Hematopoietic multipotent progenitor cell treated with erythropoietin and hydrocortisone succinate and interleukin-3 and kit ligand, for 17 days (in vitro differentiated cells): ENCODE measurements at regions not wholly inside any gene's neighbourhood (a gene's known extent, or its start where the extent isn't known, plus 50 kb on each side); places are given as distances from the start of the nearest gene placed in this dataset.

Experiments
- DNase-seq: peaks from one replicate; pipeline ENCODE4 v3.0.0-alpha.2; 2015; ENCODE audit warnings: low spot score

DNA sequence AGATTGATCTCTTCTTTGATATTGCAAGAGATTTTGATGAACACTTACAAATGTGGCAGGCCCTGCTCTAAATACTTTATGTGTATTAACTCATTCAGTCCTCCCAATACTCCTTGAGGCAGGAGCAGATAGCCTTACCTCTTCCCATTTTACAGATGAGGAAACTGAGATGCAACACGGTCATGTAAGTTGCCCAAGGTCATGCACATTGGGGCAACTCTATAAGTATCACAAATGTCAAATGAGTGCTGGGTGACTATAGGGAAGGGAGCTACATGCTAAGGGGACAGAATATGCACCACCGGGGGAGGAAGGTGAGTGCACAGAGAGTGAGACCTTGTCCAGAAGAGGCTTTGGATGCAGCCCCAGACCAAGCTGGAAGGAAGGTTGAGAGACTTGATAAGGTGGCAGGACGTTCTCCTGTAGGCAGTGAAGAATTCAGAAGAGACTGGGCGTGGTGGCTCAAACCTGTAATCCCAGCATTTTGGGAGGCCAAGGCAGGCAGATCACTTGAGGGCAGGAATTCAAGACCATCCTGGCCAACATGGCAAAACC is 132.3 kb upstream of the PWP1 start:
- no peak for DNase-seq

DNA sequence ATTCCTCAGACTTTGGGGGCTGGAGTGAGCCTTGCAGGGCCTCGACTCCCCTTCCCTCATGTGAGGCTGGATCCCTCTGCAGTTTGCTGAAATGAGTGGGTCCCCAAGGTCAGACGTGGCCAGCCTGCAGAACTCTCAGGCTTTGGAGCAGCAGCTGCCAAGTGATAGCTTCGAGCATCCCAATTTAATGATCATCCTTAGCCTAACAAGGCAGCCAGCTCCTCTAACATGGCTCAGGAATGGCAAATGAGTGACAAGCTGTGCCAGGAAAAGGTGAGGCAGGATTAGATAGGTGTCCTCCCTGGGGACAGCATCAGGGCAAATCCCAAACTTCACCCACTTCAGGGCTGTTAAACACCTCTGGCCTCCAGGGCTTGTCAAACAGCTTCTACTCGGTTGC is 130.7 kb upstream of the PWP1 start:
- DNase-seq = no peak

DNA sequence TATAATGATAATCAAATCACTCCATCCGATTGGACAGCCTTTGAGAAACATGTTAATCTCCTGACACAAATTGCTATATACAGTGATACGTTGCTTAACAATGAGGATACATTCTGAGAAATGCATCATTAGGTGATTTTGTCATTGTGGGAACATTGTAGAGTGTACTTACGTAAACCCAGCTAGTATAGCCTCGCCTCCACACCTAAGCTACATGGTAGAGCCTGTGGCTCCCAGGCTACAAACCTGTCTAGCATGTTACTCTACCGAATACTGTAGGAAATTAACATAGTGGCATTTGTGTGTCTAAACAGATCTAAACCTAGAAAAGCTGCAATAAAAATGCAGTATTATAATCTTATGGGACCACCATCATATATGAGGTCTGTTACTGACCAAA is 128.6 kb upstream of the PWP1 start:
- DNase-seq = no peak

DNA sequence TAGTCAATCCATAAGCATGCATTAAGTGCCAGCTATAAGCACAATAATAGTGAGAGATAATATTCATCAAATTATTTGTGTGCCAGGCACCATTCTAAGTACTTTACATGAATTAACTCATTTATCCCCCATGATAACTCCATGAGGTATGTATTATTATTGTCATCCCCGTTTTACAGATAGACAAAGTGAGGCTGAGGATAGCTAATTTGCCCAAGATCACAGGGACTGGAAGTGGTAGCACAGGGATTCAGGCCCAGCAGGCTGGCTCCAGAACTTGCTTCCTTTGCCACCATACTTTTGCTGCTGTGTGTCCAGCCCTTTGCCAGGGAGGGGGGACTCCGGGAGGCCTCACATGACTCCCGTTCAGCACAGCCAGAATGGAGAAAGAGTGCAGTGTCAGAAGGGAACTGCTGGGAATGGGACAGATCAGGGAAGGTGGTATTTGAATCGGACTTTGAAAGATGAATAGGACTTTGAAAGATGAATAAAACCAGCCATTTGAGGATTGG is 128.0 kb upstream of the PWP1 start:
- no peak for DNase-seq

DNA sequence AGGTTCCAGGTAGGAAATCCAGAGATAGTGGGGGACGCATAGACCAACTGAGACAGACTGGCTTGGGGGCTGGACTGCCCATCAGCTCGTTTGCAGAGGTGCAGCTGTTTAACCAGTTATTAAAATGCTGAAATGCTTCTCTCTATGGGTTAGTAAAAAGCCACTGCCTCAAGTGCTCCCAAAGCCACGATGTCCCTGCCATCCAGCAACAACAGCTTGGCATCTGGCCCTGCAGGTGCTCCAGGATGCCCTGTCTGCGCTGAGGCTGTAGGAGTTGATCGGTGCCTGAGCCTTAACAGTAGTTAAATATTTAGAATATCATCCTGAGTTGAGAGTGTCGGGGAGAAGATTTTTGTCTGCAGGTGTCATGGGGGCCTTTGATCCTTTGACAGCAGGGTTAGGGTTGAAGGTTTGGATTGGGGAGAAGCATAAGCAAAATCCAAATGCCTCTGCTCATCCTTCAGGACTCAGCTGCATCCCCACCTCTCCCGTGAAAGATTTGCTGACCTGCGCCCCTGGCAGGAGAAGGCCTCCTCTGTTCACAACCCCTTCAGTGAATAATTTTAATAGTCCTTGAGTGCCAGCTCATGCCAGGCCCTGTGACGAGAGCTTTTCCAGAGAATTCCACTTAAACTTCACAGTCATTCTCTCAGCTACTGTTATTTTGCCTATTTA is 127.3 kb upstream of the PWP1 start:
- no peak for DNase-seq

DNA sequence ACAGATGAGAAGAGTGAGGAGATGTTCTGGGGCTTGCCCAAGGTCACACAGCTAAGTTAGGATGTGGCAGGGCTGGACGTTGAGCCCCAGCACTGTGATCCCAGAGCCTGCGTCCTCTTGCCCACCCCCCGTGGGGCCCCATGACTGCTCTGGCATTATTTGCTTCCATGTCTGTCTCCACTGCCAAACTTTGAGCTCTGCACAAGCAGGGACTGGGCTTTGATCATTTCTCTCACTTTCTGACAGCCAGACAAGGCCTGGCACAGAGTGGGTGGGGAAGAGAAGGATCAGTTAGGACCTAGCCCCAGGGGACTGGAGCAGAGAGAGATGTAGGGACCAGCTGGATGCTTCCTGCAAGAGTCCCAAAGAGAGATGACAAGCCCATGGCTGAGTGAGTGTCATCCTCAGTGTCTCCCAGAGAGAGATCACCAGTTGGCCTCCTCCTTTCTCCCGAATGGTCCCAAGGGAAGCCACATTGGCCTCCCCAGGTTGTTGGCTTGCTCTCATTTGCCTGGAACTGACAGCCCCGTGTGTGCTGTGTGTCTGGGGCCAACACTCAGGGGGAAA is 126.7 kb upstream of the PWP1 start:
- DNase-seq = no peak

DNA sequence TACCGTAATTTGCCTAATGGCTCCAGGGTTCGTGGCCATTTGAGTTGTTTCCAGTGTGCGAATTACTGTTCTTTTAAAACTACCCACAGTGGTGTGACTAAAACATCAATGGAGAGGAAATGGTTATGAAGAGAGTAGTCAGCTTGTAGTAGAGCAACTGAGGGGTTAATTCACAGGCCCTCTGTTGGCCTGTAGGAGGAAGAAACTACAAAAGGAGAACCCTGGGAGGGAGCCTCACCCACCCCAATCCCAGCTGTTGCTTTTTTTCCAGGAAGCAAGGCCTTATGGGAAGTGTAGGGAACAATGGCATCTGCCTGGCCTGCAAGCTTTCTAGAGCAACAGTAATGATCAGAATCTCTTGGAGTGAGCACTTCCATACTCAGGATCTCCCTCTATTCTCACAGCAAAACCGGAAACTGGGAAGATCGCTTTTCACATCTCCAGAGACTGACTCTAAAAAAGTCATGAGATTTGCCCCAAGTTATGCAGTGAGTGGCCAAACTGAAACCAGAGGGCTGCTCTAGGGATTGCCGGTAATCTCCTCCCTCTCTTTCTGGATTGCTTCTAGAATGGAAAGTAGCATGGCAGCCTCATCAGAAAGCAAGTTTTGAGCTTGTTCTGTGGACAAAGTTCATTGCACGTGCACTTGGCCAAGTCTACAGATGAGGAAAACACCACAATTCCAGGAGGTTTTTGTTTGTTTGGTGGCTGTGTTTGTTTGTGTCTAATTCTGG is 125.3 kb upstream of the PWP1 start:
- no peak for DNase-seq

DNA sequence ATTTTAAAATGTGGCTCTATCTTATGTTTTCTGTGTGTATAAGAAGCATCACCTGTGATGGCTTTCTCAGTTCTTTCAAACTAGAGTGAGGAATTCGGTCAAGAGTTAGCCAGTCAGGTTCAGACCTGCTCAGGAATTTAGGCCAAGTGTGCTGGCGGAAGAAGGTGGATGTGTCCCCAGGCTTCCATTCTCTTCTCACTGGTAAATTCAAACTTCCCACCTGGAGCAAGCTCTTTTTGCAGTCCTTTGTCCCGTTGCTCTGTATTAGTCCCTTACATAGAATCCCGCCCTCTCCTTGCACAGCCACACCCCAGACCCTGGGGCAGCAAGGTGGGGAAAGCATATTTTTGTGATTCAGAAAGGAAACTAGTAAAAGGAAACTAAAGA is 124.7 kb upstream of the PWP1 start:
- no peak for DNase-seq

DNA sequence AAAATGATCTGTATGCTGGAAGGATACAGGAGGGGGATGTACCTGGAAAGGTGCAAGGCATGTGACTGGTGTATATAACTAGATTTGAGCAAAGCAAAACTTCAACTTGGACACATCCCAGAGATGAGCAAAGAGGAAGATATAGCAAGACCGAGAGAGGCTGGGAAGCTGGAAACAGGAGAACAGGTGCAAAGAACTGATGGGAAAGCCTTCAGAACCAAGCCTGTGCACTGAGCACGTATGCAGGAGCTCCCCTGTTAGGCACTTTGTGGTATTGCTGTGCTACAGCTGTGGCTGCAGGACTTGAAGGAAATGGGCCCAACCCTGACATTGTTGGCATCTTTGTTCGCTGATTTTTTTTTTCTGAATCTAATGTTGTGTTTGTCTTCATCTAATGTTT is 120.7 kb upstream of the PWP1 start:
- DNase-seq = no peak

DNA sequence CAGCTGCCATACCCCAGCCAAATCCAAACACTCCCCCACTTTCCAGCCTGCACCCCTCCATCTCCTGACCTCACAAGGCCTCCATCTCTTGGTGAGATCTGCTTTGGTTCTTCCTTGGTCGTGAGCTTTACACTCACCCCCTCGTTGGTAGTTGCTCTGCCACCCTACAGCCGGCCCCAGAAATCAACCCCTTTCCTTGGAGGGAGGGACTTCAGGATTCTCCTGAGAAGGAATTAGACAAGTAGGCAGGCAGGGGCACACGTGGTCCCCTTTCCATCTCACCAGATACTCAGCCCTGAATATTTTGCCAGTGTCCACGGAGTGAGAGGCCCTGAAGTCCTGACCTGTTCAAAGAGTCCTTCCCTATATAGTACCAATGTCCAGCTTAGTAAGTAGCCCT is 120.0 kb upstream of the PWP1 start:
- DNase-seq = no peak

DNA sequence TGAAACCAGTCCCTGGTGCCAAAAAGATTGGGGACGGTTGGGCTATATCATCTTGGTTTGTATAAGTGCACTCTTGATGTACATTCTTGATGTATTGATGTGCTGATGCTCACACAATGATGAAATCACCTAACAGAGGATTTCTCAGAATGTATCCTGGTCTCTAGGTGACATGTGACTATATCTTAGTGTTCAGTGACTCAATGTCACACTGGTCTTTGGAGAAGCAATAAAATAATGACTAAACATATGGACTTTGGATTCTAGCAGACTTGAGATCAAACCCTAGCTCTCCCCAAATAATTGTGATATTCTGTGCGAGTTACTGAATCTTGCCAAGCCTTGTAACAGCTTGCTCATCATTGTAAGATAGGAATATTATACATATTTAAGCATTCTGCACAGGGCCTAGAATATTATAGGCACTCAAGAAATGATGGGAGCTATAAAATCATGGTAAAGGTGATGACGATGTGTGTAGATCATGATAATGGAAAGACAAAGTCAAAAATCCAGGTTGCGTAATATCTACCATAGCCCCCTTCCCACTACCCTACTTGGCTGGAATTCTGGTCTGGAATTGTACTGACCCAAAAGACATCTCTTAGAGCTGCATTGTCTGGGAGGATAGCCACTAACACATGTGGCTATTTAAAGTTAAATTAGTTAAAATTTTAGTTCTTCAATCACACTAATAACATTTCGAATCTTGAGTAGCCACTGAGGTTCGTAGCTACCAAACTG is 117.6 kb upstream of the PWP1 start:
- no peak for DNase-seq

DNA sequence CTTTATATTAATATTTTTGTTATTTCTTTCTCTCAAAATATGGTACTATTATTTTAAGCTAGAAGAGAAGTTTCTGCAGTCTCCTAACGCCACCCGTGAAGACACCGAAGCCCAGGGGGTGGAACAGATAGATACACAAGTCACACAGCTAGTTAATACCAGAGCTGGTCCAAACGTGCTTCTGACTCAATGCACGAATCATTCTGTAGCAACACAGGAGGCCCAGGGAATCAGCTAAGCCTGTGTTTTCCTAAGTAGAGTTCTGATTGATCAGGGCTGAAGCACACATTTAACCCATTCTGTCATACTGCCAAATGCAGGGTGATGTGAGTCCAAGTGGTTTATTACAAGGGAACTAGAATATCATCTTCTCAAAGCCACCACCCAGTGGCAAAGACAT is 116.9 kb upstream of the PWP1 start:
- DNase-seq = no peak

DNA sequence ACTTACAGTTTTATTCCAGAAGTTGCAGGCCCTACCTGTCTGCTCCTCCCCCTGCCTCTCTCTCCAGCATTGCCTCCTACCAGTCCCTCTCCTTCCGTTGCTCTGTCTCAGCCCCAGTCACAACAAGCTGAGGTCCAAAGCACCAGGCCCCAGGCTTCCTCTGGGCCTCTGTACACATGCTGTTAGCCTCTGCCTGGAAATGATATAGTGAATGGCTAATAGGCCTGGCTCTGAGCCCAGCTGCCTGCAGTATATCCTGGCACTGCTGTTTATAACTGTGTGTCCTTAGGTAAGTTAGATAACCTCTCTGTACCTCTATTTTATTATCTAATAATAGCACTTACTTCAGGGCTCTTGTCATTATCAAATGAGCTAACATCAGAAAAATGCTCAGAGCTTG is 114.9 kb upstream of the PWP1 start:
- no peak for DNase-seq

DNA sequence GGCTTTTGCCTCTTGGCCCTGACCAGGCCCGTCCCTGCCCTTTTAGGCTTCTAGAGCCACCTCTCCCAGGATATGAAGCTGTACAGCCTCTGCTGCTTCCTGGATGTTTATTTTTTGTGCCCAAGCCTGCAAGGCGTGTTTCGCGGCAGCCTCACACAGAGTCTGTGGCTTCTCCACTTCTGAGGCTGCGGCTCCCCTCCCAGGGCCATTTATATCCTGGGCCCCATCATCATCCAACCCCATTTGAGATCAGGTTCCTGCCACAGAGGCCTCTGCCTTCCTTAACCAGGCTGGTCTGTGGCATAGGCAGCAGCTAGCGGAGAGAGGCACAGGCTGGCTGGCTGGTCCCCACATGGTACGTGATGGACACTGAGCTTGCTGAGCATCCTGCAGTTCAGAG is 114.1 kb upstream of the PWP1 start:
- DNase-seq = no peak

DNA sequence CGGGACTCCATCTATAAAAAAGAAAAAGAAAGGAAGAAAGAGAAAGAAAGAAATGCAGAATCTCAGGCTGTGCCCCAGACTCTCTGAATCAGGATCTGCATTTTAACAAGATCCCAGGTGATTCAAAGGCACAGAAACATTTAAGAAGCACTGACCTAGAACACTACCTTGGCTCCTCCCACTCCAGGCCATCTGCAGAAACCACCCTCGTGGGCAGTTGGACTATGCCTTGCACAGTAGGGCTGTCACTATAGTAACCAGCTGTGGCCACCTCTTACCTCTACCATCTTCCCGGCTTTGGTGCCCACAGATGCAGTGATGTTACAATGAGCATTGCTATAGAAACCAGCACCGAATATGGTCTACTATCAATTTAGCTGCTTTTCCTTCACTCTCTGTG is 110.9 kb upstream of the PWP1 start:
- DNase-seq = no peak

DNA sequence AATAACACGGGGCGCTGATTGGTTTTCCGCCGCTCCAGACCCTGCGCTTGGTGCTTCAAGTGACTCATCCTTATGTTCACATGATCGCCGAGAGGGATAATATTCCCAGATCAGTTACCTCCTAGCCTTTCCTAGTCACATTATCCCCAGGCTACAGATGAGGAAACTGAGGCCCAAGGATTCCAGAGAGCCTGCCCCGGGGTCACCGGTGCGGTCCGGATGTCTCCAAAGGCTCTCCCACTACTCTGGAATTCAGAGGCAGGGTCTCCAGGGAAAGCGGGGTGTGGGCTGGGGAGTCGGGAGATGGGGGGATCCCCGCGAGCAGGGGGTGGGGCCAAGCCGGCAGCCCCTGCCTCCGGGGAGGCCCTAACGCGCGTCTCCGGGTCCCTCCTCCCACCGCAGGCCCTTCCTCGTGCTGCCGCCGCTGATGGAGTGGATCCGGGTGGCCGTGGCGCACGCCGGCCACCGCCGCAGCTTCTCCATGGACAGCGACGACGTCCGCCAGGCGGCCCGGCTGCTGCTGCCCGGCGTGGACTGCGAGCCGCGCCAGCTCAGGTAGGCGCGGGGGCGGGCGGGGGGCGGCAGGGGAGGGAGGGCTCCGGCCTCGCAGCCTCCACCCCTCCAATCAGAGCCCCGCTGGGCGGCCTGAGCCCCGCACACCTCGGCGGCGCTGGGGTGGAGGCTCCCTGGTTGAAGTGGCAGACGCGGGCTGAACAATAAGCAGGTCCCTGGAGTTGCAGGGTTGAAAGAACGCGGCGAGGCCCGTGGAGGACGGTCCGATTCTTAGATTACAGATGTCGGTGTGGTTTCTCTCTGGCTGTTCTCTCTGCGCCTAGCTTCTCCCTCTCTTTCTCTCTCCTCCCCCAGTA is 104.6 kb upstream of the PWP1 start:
- no peak for DNase-seq

DNA sequence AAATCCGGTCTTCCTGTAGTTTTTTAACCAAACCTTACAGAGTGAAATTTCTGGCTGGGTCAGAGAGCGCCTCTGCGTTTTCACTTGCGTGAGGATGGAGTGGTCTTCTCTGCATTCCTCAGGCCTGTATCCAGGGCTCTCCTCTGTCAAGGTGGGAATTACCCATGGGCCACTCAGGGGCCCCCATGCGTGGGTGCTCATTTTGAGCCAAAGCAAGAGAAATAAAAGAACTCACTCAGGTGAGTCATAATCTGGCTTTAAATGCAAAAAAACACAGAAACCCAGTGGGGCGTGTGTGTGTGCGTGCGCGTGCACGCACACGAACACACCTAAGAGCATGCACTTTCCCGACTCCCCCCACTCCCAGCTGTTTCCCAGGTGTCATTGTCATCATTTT is 104.0 kb upstream of the PWP1 start:
- no peak for DNase-seq

DNA sequence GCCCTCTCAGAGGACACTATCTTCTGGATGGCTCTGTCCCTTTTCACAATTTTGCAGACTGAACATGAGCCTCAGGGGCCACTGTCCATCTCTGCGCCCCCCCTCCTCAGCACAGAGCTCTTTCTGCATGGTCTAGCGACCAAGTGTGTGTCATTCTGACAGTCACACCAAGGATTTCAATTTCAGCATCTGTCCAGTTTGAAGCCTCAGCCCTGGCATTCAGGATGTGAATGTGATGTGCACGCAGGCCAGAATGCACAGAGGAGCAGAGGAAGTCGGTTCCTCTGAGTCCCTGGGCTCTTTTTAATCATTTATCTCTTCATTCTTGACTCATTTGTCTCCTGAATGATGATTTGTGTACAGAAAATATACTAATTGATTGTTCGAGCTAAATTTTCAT is 102.0 kb upstream of the PWP1 start:
- no peak for DNase-seq

DNA sequence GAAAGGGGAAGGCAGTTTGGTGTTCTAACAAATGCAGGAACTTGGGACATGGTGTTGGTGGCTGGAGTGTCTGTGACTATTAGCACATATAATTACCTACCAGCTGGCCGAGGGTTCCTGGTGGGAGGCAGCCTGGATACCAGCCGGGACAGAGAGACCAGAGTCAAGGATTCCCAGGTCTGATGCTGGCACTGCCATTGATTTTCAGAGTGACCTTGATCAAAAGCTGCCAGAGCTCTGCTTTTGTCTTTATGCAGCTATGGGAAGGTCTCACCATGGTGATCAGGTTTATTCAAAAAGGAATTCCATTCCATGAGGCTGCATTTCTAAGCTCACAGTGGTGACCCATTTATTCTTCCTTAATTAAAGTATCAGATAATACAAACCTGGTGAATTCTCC is 101.0 kb upstream of the PWP1 start:
- no peak for DNase-seq

DNA sequence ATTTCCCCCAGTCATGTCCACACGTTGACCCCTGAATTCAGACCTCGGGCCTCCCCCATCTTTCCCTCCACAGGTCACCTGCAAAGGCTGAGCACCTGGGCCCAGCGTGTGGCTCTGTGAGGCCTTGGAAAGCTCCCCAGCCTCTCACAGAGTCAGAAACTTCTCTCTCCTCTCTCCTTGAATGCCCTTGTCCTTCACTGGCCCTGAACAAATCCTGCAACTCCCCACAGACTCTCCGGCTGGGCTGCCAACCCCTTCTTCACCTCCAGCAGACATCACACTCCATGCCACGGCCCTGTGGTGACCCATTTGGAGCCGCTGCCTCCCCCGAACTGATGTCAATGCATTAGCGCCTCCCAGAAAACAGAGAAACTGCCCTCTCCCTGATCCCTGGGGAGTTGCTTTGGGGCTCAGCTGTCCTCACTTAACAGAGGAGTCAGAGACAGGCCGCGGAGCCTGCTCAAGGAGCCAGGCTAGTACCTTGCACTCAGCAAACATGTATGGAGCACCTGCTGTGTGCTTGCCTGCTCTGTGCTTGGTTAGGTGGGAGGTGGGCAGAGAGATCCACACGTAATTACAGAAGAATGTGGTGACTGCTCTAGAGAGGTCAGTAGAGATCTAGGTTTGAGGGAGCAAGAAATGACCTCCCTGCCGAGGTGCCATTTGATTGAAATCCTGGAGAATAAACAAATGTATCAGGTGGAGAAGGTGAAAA is 99.2 kb upstream of the PWP1 start:
- no peak for DNase-seq

DNA sequence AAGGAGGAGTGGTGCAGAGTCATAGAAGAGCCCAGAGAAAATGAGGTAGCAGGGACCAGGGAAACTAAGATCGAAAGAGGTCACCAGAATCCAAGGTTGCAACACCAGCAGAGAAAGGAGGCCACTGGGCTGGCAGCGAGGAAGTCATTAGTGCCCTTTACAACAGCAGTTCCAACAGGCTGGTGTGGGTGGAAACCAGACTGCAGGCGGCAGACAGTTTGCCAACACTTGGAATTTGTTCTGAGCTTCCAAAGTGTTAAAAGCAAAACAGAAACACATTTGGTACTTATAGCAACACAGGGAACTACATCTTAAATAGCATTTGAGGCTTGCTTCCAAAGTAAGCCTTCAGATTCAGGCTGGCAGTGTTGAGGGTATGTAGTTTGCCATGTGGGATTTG is 95.2 kb upstream of the PWP1 start:
- DNase-seq = no peak
